Loucy (cell line): ENCODE measurements at regions not wholly inside any gene's neighbourhood (a gene's known extent, or its start where the extent isn't known, plus 50 kb on each side); places are given as distances from the start of the nearest gene placed in this dataset.

Source experiments
- H2AFZ ChIP-seq: fragments of 200-600 bp; sonication (generic); 2 replicates; pipeline ENCODE4 v1.6.0; 2016; ENCODE audit warnings: antibody characterized with exemption, mild to moderate bottlenecking, low read length, moderate library complexity
- H3F3A ChIP-seq: fragments of 200-600 bp; 2 replicates; pipeline ENCODE4 v1.6.0; 2016; ENCODE audit warnings: antibody characterized with exemption, low read depth, mild to moderate bottlenecking
- H3K27me3 ChIP-seq: fragments of 200-600 bp; sonication (generic); 2 replicates; pipeline ENCODE4 v1.6.1; 2014; ENCODE audit warnings: low read length, mild to moderate bottlenecking; ENCODE audit not compliant: insufficient read depth, poor library complexity, severe bottlenecking
- H3K36me3 ChIP-seq: fragments of 200-600 bp; sonication (generic); 2 replicates; pipeline ENCODE4 v1.6.1; 2016; ENCODE audit warnings: low read length; ENCODE audit not compliant: insufficient read depth
- H3K4me1 ChIP-seq: fragments of 200-600 bp; sonication (generic); 2 replicates; pipeline ENCODE4 v1.5.1; 2014; ENCODE audit warnings: low read length, mild to moderate bottlenecking; ENCODE audit not compliant: insufficient read depth, poor library complexity, severe bottlenecking
- H3K4me2 ChIP-seq: fragments of 200-600 bp; sonication (generic); 2 replicates; pipeline ENCODE4 v1.6.0; 2014; ENCODE audit warnings: antibody characterized with exemption, low read length, low read depth, mild to moderate bottlenecking; ENCODE audit not compliant: poor library complexity, severe bottlenecking
- H3K4me3 ChIP-seq: fragments of 200-600 bp; sonication (generic); 2 replicates; pipeline ENCODE4 v1.5.1; 2014; ENCODE audit warnings: low read length, mild to moderate bottlenecking, mixed read lengths; ENCODE audit not compliant: poor library complexity, severe bottlenecking
- H3K79me2 ChIP-seq: fragments of 200-600 bp; sonication (generic); 2 replicates; pipeline ENCODE4 v1.6.1; 2014; ENCODE audit warnings: low read length; ENCODE audit not compliant: insufficient read depth
- H3K9ac ChIP-seq: fragments of 200-600 bp; sonication (generic); 2 replicates; pipeline ENCODE4 v1.6.0; 2014; ENCODE audit warnings: mild to moderate bottlenecking, low read depth, low read length, moderate library complexity; ENCODE audit not compliant: poor library complexity, severe bottlenecking
- H3K9me2 ChIP-seq: fragments of 200-600 bp; sonication (generic); replicated peaks from 2 replicates; pipeline ENCODE4 v1.6.1; 2016; ENCODE audit warnings: low read depth, low read length, mixed read lengths
- H3K9me3 ChIP-seq: fragments of 200-600 bp; sonication (generic); 2 replicates; pipeline ENCODE4 v1.6.1; 2014; ENCODE audit warnings: mild to moderate bottlenecking, antibody characterized with exemption, low read length, low read depth; ENCODE audit not compliant: insufficient read depth
- H4K20me1 ChIP-seq: fragments of 200-600 bp; sonication (generic); 2 replicates; pipeline ENCODE4 v1.6.0; 2014; ENCODE audit warnings: antibody characterized with exemption, low read length, mild to moderate bottlenecking; ENCODE audit not compliant: insufficient read depth, poor library complexity, severe bottlenecking
- EZH2phosphoT487 ChIP-seq: fragments of 200-600 bp; IDR thresholded peaks from 2 replicates; pipeline ENCODE4 v1.6.1; 2018; ENCODE audit warnings: antibody characterized with exemption, mild to moderate bottlenecking, moderate library complexity, borderline replicate concordance
- TF ChIP-seq, protein P1 (sequence below): fragments of 200-600 bp; sonication (generic); conservative IDR thresholded peaks from 2 replicates; pipeline ENCODE4 v1.5.1; 2014; ENCODE audit warnings: mild to moderate bottlenecking, antibody characterized with exemption, low read length

DNA sequence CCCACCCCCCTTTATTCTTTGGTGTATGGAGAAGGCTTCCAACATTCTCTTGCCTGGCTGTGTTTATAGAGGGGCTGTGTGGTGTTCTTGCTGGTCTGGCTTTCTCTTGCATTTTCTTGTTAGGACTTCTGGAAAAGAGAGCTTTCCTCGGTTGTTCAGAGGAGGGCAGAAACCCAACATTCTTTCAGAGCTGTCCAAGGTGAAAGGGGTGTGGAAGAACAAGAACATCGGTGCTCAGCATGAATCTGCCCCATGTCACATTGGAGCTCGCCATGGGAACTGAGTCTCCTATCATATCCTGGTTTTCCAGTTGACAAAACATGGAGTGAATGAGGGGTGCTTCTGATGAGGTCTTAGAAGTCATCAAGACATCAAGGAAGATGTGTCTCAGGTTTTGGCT, 281.8 kb downstream of the RNF144B start:
- no peak overlapping the region for H3K4me2 ChIP-seq
- TF ChIP-seq, protein P1, sequence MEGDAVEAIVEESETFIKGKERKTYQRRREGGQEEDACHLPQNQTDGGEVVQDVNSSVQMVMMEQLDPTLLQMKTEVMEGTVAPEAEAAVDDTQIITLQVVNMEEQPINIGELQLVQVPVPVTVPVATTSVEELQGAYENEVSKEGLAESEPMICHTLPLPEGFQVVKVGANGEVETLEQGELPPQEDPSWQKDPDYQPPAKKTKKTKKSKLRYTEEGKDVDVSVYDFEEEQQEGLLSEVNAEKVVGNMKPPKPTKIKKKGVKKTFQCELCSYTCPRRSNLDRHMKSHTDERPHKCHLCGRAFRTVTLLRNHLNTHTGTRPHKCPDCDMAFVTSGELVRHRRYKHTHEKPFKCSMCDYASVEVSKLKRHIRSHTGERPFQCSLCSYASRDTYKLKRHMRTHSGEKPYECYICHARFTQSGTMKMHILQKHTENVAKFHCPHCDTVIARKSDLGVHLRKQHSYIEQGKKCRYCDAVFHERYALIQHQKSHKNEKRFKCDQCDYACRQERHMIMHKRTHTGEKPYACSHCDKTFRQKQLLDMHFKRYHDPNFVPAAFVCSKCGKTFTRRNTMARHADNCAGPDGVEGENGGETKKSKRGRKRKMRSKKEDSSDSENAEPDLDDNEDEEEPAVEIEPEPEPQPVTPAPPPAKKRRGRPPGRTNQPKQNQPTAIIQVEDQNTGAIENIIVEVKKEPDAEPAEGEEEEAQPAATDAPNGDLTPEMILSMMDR = no peak
- no peak for TF ChIP-seq EZH2phosphoT487
- no peaks in the 10 kb centered on the region for H3K9me3 ChIP-seq
- no peaks in the 10 kb centered on the region for H3K36me3 ChIP-seq
- H3K79me2 ChIP-seq = no peaks in the 10 kb centered on the region
- H4K20me1 ChIP-seq = no peaks in the 10 kb centered on the region
- no peaks in the 10 kb centered on the region for H3K4me1 ChIP-seq
- no peak overlapping the region for H3K4me3 ChIP-seq
- H3K9me2 ChIP-seq = no peaks in the 10 kb centered on the region
- no peaks in the 10 kb centered on the region for H3F3A ChIP-seq
- no peaks in the 10 kb centered on the region for H3K27me3 ChIP-seq
- no peak overlapping the region for H2AFZ ChIP-seq
- no peak overlapping the region for H3K9ac ChIP-seq

DNA sequence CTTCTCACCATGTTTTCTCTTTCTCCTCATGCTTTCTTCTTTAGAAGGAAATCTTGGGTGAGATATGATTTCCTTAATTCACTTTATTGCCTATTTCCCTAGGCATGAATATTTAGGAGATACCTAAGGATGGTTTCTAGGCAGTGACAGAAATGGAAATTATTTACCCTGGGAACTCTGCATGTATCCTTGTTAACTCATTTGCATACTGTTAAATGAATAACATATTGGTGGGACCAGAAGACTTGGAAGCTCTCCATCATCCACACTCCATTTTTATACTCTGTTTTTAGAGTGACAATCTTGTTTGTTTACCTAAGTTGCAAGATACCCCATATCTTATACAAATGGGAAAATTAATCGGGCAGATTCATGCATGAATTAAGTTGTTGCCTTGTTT, 285.7 kb downstream of the RNF144B start:
- H3K36me3 ChIP-seq = no peaks in the 10 kb centered on the region
- H4K20me1 ChIP-seq = no peaks in the 10 kb centered on the region
- no peaks in the 10 kb centered on the region for H3K79me2 ChIP-seq
- H3F3A ChIP-seq = no peaks in the 10 kb centered on the region
- no peak overlapping the region for H3K9ac ChIP-seq
- H3K4me1 ChIP-seq = no peaks in the 10 kb centered on the region
- H3K4me2 ChIP-seq = no peak overlapping the region
- H3K27me3 ChIP-seq = no peaks in the 10 kb centered on the region
- no peak overlapping the region for H2AFZ ChIP-seq
- no peaks in the 10 kb centered on the region for H3K9me3 ChIP-seq
- no peaks in the 10 kb centered on the region for H3K9me2 ChIP-seq
- no peak overlapping the region for H3K4me3 ChIP-seq
- TF ChIP-seq, protein P1 = no peak
- TF ChIP-seq EZH2phosphoT487 = no peak

DNA sequence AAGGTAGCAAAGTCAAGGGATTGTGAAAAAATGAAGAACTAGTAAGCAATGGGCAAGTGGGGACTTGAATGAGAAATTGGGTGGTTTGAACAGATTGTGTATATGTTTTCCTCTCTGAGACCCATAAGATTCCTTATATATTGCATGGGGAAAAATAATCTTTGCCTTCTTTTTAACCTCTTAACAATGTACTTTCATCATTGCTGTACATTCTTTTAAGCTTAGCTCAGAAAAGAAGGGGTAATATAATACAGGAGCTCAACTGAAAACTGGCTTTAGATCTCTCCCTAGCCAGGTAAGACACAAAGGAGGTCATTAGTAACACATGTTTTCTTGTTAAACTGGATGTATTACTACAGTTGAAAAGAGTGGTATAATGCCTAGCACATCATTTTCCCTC, 287.2 kb downstream of the RNF144B start:
- H3K79me2 ChIP-seq = no peaks in the 10 kb centered on the region
- H3K9me2 ChIP-seq = no peaks in the 10 kb centered on the region
- no peaks in the 10 kb centered on the region for H3K4me1 ChIP-seq
- H3K9ac ChIP-seq = no peak overlapping the region
- no peak overlapping the region for H3K4me3 ChIP-seq
- H4K20me1 ChIP-seq = no peaks in the 10 kb centered on the region
- H3K36me3 ChIP-seq = no peaks in the 10 kb centered on the region
- no peaks in the 10 kb centered on the region for H3K27me3 ChIP-seq
- no peak overlapping the region for H3K4me2 ChIP-seq
- no peak for TF ChIP-seq EZH2phosphoT487
- TF ChIP-seq, protein P1 = no peak
- no peak overlapping the region for H2AFZ ChIP-seq
- H3F3A ChIP-seq = no peaks in the 10 kb centered on the region
- no peaks in the 10 kb centered on the region for H3K9me3 ChIP-seq
